HG02840 (cell line): ENCODE measurements at regions not wholly inside any gene's neighbourhood (a gene's known extent, or its start where the extent isn't known, plus 50 kb on each side); places are given as distances from the start of the nearest gene placed in this dataset.

ENCODE experiments used
- ATAC-seq: cut with Tn5 transposase; IDR thresholded peaks from one replicate; pipeline ENCODE4 v1.9.1; 2021; ENCODE audit warnings: mild to moderate bottlenecking, moderate library complexity, moderate number of reproducible peaks; ENCODE audit not compliant: unreplicated experiment, low FRiP score

- ATAC-seq = no peak
Observed at GRCh38 chr5:168171901-168172759, 119.3 kb upstream of the WWC1 start.

- ATAC-seq = no peak
Observed at GRCh38 chr5:168172760-168173223, 118.7 kb upstream of the WWC1 start.

GRCh38 chr5:168174376-168174775 is 117.1 kb upstream of the WWC1 start:
- no peak for ATAC-seq

GRCh38 chr5:168176251-168176650 is 115.2 kb upstream of the WWC1 start:
- no peak for ATAC-seq

GRCh38 chr5:168176941-168177340 is 114.5 kb upstream of the WWC1 start:
- no peak for ATAC-seq

GRCh38 chr5:168177831-168178450 is 113.5 kb upstream of the WWC1 start:
- ATAC-seq = no peak

- ATAC-seq = no peak
Observed at GRCh38 chr5:168179192-168179593, 112.3 kb upstream of the WWC1 start.

GRCh38 chr5:168182269-168182668 is 109.2 kb upstream of the WWC1 start:
- ATAC-seq = no peak

- ATAC-seq = no peak
Observed at GRCh38 chr5:168184103-168184502, 107.3 kb upstream of the WWC1 start.

- ATAC-seq = no peak
Observed at GRCh38 chr5:168186289-168187074, 105.0 kb upstream of the WWC1 start.

- ATAC-seq = no peak
Observed at GRCh38 chr5:168187614-168188013, 103.8 kb upstream of the WWC1 start.

- no peak for ATAC-seq
Observed at GRCh38 chr5:168188182-168188581, 103.3 kb upstream of the WWC1 start.

GRCh38 chr5:168192120-168192519 is 99.3 kb upstream of the WWC1 start:
- ATAC-seq = no peak

- no peak for ATAC-seq
Observed at GRCh38 chr5:168193493-168194250, 97.8 kb upstream of the WWC1 start.

- no peak for ATAC-seq
Observed at GRCh38 chr5:168195110-168195509, 96.3 kb upstream of the WWC1 start.

GRCh38 chr5:168198359-168198758 is 93.1 kb upstream of the WWC1 start:
- no peak for ATAC-seq

GRCh38 chr5:168202996-168203395 is 88.4 kb upstream of the WWC1 start:
- no peak for ATAC-seq

GRCh38 chr5:168204165-168204564 is 87.3 kb upstream of the WWC1 start:
- ATAC-seq = no peak

- ATAC-seq = no peak
Observed at GRCh38 chr5:168207450-168208029, 83.9 kb upstream of the WWC1 start.
